NOMO-1 treated with dmso at 0.1 percent for 144 hours (cell line): ENCODE measurements at regions not wholly inside any gene's neighbourhood (a gene's known extent, or its start where the extent isn't known, plus 50 kb on each side); places are given as distances from the start of the nearest gene placed in this dataset.

Experiments
- DNase-seq: peaks from one replicate; lab custom pipeline; 2025; ENCODE audit not compliant: unreplicated experiment; lab: John Stamatoyannopoulos, UW

- no peak for DNase-seq
Observed at GRCh38 chr6:11366183-11366933, 133.9 kb upstream of the NEDD9 start.

- DNase-seq, result no peak
Observed at GRCh38 chr6:11364971-11365397, 132.5 kb upstream of the NEDD9 start.

GRCh38 chr6:11363881-11364576 lies 131.6 kb upstream of the NEDD9 start:
- DNase-seq, result no peak

GRCh38 chr6:11362564-11362963 lies 130.1 kb upstream of the NEDD9 start:
- no peak for DNase-seq

GRCh38 chr6:11358904-11359830 lies 126.7 kb upstream of the NEDD9 start:
- no peak for DNase-seq

GRCh38 chr6:11357285-11357684 lies 124.8 kb upstream of the NEDD9 start:
- DNase-seq, result no peak

- no peak for DNase-seq
Observed at GRCh38 chr6:11356404-11357155, 124.1 kb upstream of the NEDD9 start.

- DNase-seq, result no peak
Observed at GRCh38 chr6:11353921-11354389, 121.5 kb upstream of the NEDD9 start.

GRCh38 chr6:11350294-11350693 lies 117.8 kb upstream of the NEDD9 start:
- DNase-seq, result peak; percentile 92

- no peak for DNase-seq
Observed at GRCh38 chr6:11349880-11350279, 117.4 kb upstream of the NEDD9 start.

GRCh38 chr6:11346516-11346915 lies 114.0 kb upstream of the NEDD9 start:
- DNase-seq, result no peak

GRCh38 chr6:11345536-11345935 lies 113.1 kb upstream of the NEDD9 start:
- DNase-seq, result no peak

GRCh38 chr6:11343963-11344723 lies 111.7 kb upstream of the NEDD9 start:
- no peak for DNase-seq

- DNase-seq, result no peak
Observed at GRCh38 chr6:11341867-11342266, 109.4 kb upstream of the NEDD9 start.

- DNase-seq, result no peak
Observed at GRCh38 chr6:11341303-11341702, 108.8 kb upstream of the NEDD9 start.

- no peak for DNase-seq
Observed at GRCh38 chr6:11339380-11339779, 106.9 kb upstream of the NEDD9 start.

GRCh38 chr6:11337306-11337705 lies 104.8 kb upstream of the NEDD9 start:
- DNase-seq, result no peak

- DNase-seq, result no peak
Observed at GRCh38 chr6:11335826-11336225, 103.4 kb upstream of the NEDD9 start.

GRCh38 chr6:11333132-11333849 lies 100.8 kb upstream of the NEDD9 start:
- DNase-seq, result no peak
